SK-N-SH (cell line): ENCODE measurements at regions not wholly inside any gene's neighbourhood (a gene's known extent, or its start where the extent isn't known, plus 50 kb on each side); places are given as distances from the start of the nearest gene placed in this dataset.

Experiments used
- CTCF ChIA-PET: fragments of 300-600, 350-600 bp; formaldehyde crosslinking; extraction: SDS; loops from one replicate; lab custom pipeline; 2021; lab: Yijun Ruan, JAX
- POLR2A ChIA-PET: fragments of 350-600 bp; sonication (Branson Sonifier 250); formaldehyde crosslinking; extraction: SDS; loops from one replicate; lab custom pipeline; 2020; ENCODE audit warnings: antibody characterized with exemption, inconsistent platforms; lab: Yijun Ruan, JAX
- DNase-seq: peaks from one replicate; pipeline ENCODE4 v3.0.0; 2012
- H2AFZ ChIP-seq: fragments of 200-600 bp; sonication (generic); 2 replicates; pipeline ENCODE4 v1.8.1; 2016; ENCODE audit warnings: antibody characterized with exemption, mild to moderate bottlenecking, low read depth
- H3F3A ChIP-seq: fragments of 200-600 bp; sonication (generic); replicated peaks from 2 replicates; pipeline ENCODE3; 2016; ENCODE audit warnings: antibody characterized with exemption, mild to moderate bottlenecking; ENCODE audit not compliant: insufficient read depth
- H3K27ac ChIP-seq, 2 experiments: fragments of 200-500 bp in 1 of 2; fragments of 200-600 bp in 1 of 2; sonication (Bioruptor generic) in 1 of 2; sonication (generic), shearing (Covaris generic) in 1 of 2; 2 replicates each; pipeline versions ENCODE4 v1.5.1 to v1.6.1; 2014 to 2016; ENCODE audit warnings: low read depth in 2 of 2, inconsistent platforms in 1 of 2, low read length in 1 of 2, mild to moderate bottlenecking in 1 of 2, mixed read lengths in 1 of 2
- H3K27me3 ChIP-seq: fragments of 200-600 bp; sonication (generic), shearing (Covaris generic); 2 replicates; pipeline ENCODE4 v1.6.1; 2016; ENCODE audit warnings: mixed run types; ENCODE audit not compliant: insufficient read depth
- H3K36me3 ChIP-seq, 2 experiments: fragments of 200-500 bp in 1 of 2; fragments of 200-600 bp in 1 of 2; sonication (Bioruptor generic) in 1 of 2; sonication (generic) in 1 of 2; replicated peaks in 1 of 2; 2 replicates each; pipeline versions ENCODE3 to v1.5.1; 2014 to 2016; ENCODE audit warnings: low read length in 1 of 2, mild to moderate bottlenecking in 1 of 2; ENCODE audit not compliant: insufficient read depth in 2 of 2, control insufficient read depth in 1 of 2
- H3K4me1 ChIP-seq, 2 experiments: fragments of 200-500 bp in 1 of 2; fragments of 200-600 bp in 1 of 2; sonication (Bioruptor generic) in 1 of 2; sonication (generic), shearing (Covaris generic) in 1 of 2; 2 replicates each; pipeline versions ENCODE4 v1.5.1 to v1.6.1; 2014 to 2016; ENCODE audit warnings: low read depth in 1 of 2, low read length in 1 of 2, mixed run types in 1 of 2; ENCODE audit not compliant: insufficient read depth in 2 of 2, control insufficient read depth in 1 of 2
- H3K4me2 ChIP-seq: fragments of 200-600 bp; sonication (generic), shearing (Covaris generic); 2 replicates; pipeline ENCODE4 v1.6.1; 2017; ENCODE audit warnings: mixed run types
- H3K4me3 ChIP-seq, 2 experiments: fragments of 200-500 bp in 1 of 2; fragments of 200-600 bp in 1 of 2; sonication (Bioruptor generic) in 1 of 2; sonication (generic), shearing (Covaris generic) in 1 of 2; 2 replicates each; pipeline versions ENCODE4 v1.5.1 to v1.8.1; 2014 to 2016; ENCODE audit warnings: low read depth in 2 of 2, inconsistent platforms in 1 of 2, low read length in 1 of 2, mild to moderate bottlenecking in 1 of 2, mixed read lengths in 1 of 2, moderate library complexity in 1 of 2
- H3K79me2 ChIP-seq: fragments of 200-600 bp; sonication (generic); 2 replicates; pipeline ENCODE4 v1.8.1; 2017; ENCODE audit warnings: mild to moderate bottlenecking; ENCODE audit not compliant: insufficient read depth
- H3K9ac ChIP-seq: fragments of 200-600 bp; sonication (generic); 2 replicates; pipeline ENCODE4 v1.6.1; 2017; ENCODE audit warnings: mixed run types
- H3K9me2 ChIP-seq: fragments of 200-600 bp; sonication (generic); 2 replicates; pipeline ENCODE4 v1.6.1; 2017; ENCODE audit warnings: mixed run types
- H3K9me3 ChIP-seq: fragments of 200-600 bp; sonication (generic); 2 replicates; pipeline ENCODE4 v1.6.1; 2017; ENCODE audit warnings: mixed run types, mild to moderate bottlenecking, moderate library complexity
- H4K20me1 ChIP-seq: fragments of 200-600 bp; sonication (generic); 2 replicates; pipeline ENCODE4 v1.6.1; 2017; ENCODE audit warnings: mild to moderate bottlenecking, mixed run types; ENCODE audit not compliant: insufficient read depth
- CHD2 ChIP-seq: fragments of 150-350 bp; IDR thresholded peaks from 2 replicates; pipeline ENCODE4 v1.6.1; 2018; ENCODE audit warnings: low read length; ENCODE audit not compliant: partially characterized antibody
- EP300 ChIP-seq, 2 experiments: IDR thresholded peaks; 2 replicates each; pipeline versions ENCODE4 v1.4.0 to v1.6.1; 2012; ENCODE audit warnings: borderline replicate concordance in 1 of 2, low read depth in 1 of 2, low read length in 1 of 2
- FOSL2 ChIP-seq: IDR thresholded peaks from 2 replicates; pipeline ENCODE4 v1.4.0; 2012; ENCODE audit warnings: low read depth, mild to moderate bottlenecking, moderate library complexity, borderline replicate concordance
- FOXM1 ChIP-seq: IDR thresholded peaks from 2 replicates; pipeline ENCODE4 v1.4.0; 2012; ENCODE audit warnings: low read depth, mild to moderate bottlenecking
- MEF2A ChIP-seq: IDR thresholded peaks from 2 replicates; pipeline ENCODE4 v1.4.0; 2012; ENCODE audit warnings: low read depth, borderline replicate concordance
- MXI1 ChIP-seq: IDR thresholded peaks from 2 replicates; pipeline ENCODE4 v1.6.1; 2012; ENCODE audit warnings: mild to moderate bottlenecking, low read depth, low read length, improper control_type of control experiment
- POLR2AphosphoS5 ChIP-seq: IDR thresholded peaks from 2 replicates; pipeline ENCODE4 v1.6.1; 2012; ENCODE audit warnings: low read depth, low read length
- RAD21 ChIP-seq: IDR thresholded peaks from 2 replicates; pipeline ENCODE4 v1.6.1; 2012; ENCODE audit warnings: mild to moderate bottlenecking, low read length
- SMC3 ChIP-seq: IDR thresholded peaks from 2 replicates; pipeline ENCODE4 v1.6.1; 2012; ENCODE audit warnings: low read depth, low read length, improper control_type of control experiment
- TCF12 ChIP-seq: IDR thresholded peaks from 2 replicates; pipeline ENCODE4 v1.4.0; 2012
- YY1 ChIP-seq: IDR thresholded peaks from 2 replicates; pipeline ENCODE4 v1.4.0; 2012; ENCODE audit warnings: low read depth, mild to moderate bottlenecking
- WGBS: methylation state at CpG from one replicate; pipeline ENCODE4 v1.1.6; 2017; ENCODE audit warnings: low lambda C conversion rate; 5-methylcytosine and 5-hydroxymethylcytosine counted together
- TF ChIP-seq, protein P1 (sequence below): IDR thresholded peaks from 2 replicates; pipeline ENCODE4 v1.6.1; 2012; ENCODE audit warnings: mild to moderate bottlenecking, low read depth, low read length, moderate library complexity
- TF ChIP-seq, protein P2 (sequence below): IDR thresholded peaks from 2 replicates; pipeline ENCODE4 v1.4.0; 2012; ENCODE audit warnings: low read depth
- TF ChIP-seq, protein P3 (sequence below): fragments of 150-350 bp; IDR thresholded peaks from 2 replicates; pipeline ENCODE4 v1.6.1; 2016; ENCODE audit warnings: mild to moderate bottlenecking, low read depth, low read length
- TF ChIP-seq, protein P4 (sequence below): IDR thresholded peaks from 2 replicates; pipeline ENCODE4; 2012
- TF ChIP-seq, protein P5 (sequence below): fragments of 150-350 bp; IDR thresholded peaks from 2 replicates; pipeline ENCODE4 v1.6.1; 2017; ENCODE audit warnings: antibody characterized with exemption, low read length, low read depth, borderline replicate concordance

DNA sequence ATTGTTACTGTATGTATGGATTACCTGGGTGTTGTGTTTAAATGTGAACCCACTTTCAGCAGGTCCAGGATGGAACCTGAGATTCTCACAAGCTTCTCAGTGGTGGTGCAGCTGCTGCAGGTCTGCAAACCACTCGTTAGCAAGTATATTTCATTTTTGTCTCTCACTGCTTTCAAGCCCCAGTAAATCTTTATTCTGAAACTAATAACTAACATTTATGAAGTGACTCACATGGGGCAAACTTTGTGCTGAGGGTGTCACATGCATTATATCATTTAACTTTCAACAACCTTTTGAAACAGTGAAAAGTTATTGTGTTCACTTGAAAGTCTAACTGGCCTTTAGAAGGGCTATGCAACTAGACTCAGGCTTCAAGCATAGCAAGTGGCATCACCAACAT lies 98.9 kb upstream of the DYNLRB2 start:
- Histone ChIP-seq H3K27ac (no peak overlapping the region), H3K4me1 (peaks cover 0 to 2% of the 10 kb centered on the region in 2 experiments; a peak in 1 of 4 replicates), H3K36me3 (no peaks in the 10 kb centered on the region), H3K4me3 (no peak overlapping the region), H3K27me3 (no peaks in the 10 kb centered on the region), H3K9ac (no peak overlapping the region), H3F3A (no peaks in the 10 kb centered on the region), H3K9me3 (no peaks in the 10 kb centered on the region), H4K20me1 (no peaks in the 10 kb centered on the region), H2AFZ (no peak overlapping the region), H3K9me2 (no peaks in the 10 kb centered on the region), H3K79me2 (no peaks in the 10 kb centered on the region), H3K4me2 (no peak overlapping the region)
- CTCF ChIA-PET = interaction anchor here (1.0 kb wide), 1 partner anchor 24 kb away, joined by 3 read pairs; no protein-coding TSS in a partner anchor
- DNase-seq = no peak
- POLR2A ChIA-PET = no interaction called here
- TF ChIP-seq, protein P1, sequence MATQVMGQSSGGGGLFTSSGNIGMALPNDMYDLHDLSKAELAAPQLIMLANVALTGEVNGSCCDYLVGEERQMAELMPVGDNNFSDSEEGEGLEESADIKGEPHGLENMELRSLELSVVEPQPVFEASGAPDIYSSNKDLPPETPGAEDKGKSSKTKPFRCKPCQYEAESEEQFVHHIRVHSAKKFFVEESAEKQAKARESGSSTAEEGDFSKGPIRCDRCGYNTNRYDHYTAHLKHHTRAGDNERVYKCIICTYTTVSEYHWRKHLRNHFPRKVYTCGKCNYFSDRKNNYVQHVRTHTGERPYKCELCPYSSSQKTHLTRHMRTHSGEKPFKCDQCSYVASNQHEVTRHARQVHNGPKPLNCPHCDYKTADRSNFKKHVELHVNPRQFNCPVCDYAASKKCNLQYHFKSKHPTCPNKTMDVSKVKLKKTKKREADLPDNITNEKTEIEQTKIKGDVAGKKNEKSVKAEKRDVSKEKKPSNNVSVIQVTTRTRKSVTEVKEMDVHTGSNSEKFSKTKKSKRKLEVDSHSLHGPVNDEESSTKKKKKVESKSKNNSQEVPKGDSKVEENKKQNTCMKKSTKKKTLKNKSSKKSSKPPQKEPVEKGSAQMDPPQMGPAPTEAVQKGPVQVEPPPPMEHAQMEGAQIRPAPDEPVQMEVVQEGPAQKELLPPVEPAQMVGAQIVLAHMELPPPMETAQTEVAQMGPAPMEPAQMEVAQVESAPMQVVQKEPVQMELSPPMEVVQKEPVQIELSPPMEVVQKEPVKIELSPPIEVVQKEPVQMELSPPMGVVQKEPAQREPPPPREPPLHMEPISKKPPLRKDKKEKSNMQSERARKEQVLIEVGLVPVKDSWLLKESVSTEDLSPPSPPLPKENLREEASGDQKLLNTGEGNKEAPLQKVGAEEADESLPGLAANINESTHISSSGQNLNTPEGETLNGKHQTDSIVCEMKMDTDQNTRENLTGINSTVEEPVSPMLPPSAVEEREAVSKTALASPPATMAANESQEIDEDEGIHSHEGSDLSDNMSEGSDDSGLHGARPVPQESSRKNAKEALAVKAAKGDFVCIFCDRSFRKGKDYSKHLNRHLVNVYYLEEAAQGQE = no peak
- no peak for TF ChIP-seq CHD2
- TF ChIP-seq, protein P2, sequence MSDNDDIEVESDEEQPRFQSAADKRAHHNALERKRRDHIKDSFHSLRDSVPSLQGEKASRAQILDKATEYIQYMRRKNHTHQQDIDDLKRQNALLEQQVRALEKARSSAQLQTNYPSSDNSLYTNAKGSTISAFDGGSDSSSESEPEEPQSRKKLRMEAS = no peak
- no peak for TF ChIP-seq RAD21
- TF ChIP-seq YY1 = no peak
- TF ChIP-seq, protein P3, sequence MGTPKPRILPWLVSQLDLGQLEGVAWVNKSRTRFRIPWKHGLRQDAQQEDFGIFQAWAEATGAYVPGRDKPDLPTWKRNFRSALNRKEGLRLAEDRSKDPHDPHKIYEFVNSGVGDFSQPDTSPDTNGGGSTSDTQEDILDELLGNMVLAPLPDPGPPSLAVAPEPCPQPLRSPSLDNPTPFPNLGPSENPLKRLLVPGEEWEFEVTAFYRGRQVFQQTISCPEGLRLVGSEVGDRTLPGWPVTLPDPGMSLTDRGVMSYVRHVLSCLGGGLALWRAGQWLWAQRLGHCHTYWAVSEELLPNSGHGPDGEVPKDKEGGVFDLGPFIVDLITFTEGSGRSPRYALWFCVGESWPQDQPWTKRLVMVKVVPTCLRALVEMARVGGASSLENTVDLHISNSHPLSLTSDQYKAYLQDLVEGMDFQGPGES = no peak
- TF ChIP-seq, all 33 proteins: peak for 0
- WGBS = 0% methylated on average over 1 of the region's 1 CpG

DNA sequence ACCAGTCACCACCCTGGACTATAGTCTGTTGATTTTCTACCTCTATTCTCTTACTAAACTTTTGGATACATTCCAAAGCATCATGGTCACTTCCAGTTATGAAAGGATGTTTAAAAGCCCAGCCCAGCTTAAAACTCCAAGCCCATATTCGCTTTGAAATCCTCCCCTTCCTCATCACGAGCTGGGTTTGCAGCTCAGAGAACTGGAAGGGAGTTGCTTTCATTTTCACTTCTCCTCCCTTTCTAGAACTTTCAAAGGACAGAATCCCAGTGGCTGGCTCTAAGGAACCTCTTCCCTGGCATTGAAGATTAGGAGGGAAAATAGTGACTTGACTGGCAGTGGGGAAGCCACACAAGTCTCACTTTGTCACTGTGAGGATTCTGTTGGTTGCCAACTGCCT lies 100.1 kb upstream of the DYNLRB2 start:
- Histone ChIP-seq H3K9me2 (no peaks in the 10 kb centered on the region), H3K4me2 (no peak overlapping the region), H3K9ac (no peak overlapping the region), H3K4me1 (peaks cover 0 to 2% of the 10 kb centered on the region in 2 experiments; a peak in 1 of 4 replicates), H3K79me2 (no peaks in the 10 kb centered on the region), H3K27ac (no peak overlapping the region), H3F3A (no peaks in the 10 kb centered on the region), H3K4me3 (no peak overlapping the region), H3K36me3 (no peaks in the 10 kb centered on the region), H2AFZ (no peak overlapping the region), H3K27me3 (no peaks in the 10 kb centered on the region), H3K9me3 (no peaks in the 10 kb centered on the region), H4K20me1 (no peaks in the 10 kb centered on the region)
- WGBS = 4% methylated on average over 2 of the region's 2 CpGs
- no peak for DNase-seq
- POLR2A ChIA-PET = no interaction called here
- CTCF ChIA-PET = interaction anchor here (1.2 kb wide), 1 partner anchor 26 kb away, joined by 3 read pairs; no protein-coding TSS in a partner anchor
- TF ChIP-seq, protein P1 = no peak
- TF ChIP-seq, protein P4, sequence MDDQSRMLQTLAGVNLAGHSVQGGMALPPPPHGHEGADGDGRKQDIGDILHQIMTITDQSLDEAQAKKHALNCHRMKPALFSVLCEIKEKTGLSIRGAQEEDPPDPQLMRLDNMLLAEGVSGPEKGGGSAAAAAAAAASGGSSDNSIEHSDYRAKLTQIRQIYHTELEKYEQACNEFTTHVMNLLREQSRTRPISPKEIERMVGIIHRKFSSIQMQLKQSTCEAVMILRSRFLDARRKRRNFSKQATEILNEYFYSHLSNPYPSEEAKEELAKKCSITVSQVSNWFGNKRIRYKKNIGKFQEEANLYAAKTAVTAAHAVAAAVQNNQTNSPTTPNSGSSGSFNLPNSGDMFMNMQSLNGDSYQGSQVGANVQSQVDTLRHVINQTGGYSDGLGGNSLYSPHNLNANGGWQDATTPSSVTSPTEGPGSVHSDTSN = no peak
- TF ChIP-seq, protein P2 = no peak
- no peak for TF ChIP-seq MEF2A
- TF ChIP-seq, protein P5, sequence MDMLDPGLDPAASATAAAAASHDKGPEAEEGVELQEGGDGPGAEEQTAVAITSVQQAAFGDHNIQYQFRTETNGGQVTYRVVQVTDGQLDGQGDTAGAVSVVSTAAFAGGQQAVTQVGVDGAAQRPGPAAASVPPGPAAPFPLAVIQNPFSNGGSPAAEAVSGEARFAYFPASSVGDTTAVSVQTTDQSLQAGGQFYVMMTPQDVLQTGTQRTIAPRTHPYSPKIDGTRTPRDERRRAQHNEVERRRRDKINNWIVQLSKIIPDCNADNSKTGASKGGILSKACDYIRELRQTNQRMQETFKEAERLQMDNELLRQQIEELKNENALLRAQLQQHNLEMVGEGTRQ = no peak
- no peak for TF ChIP-seq FOSL2
- TF ChIP-seq MXI1 = no peak
- no peak for TF ChIP-seq POLR2AphosphoS5
- no peak for TF ChIP-seq SMC3
- no peak for TF ChIP-seq CHD2
- no peak for TF ChIP-seq EP300 (IDR thresholded peaks at IDR 0.05; ENCODE audit: borderline replicate concordance in 1 of 2, low read depth in 1 of 2, low read length in 1 of 2)
- TF ChIP-seq FOXM1 = no peak
- TF ChIP-seq TCF12 = no peak
